Mucosa of descending colon (tissue), 3 donors: ENCODE measurements at regions not wholly inside any gene's neighbourhood (a gene's known extent, or its start where the extent isn't known, plus 50 kb on each side); places are given as distances from the start of the nearest gene placed in this dataset.

Experiments used
- ATAC-seq: fragments of 200-7000 bp; cut with Tn5 transposase; one replicate; pipeline ENCODE4 v1.9.1; 2020; ENCODE audit warnings: mild to moderate bottlenecking, moderate library complexity
- DNase-seq, 3 donors: peaks; one replicate each; pipeline ENCODE4 v3.0.0-alpha.2; 2020
- H3K36me3 ChIP-seq: fragments of 200-600 bp; one replicate; pipeline ENCODE4 v1.8.0; 2021; ENCODE audit warnings: low read depth, mild to moderate bottlenecking
- H3K4me1 ChIP-seq: fragments of 200-600 bp; one replicate; pipeline ENCODE4 v1.8.0; 2021; ENCODE audit warnings: low read depth, mild to moderate bottlenecking
- H3K4me3 ChIP-seq: fragments of 200-600 bp; one replicate; pipeline ENCODE4 v1.8.0; 2021; ENCODE audit warnings: mild to moderate bottlenecking
- H3K9me3 ChIP-seq: fragments of 200-600 bp; one replicate; pipeline ENCODE4 v1.8.0; 2021; ENCODE audit warnings: mild to moderate bottlenecking
- CTCF ChIP-seq: fragments of 200-600 bp; IDR thresholded peaks from one replicate; pipeline ENCODE4 v1.8.0; 2022; ENCODE audit warnings: antibody characterized with exemption, mild to moderate bottlenecking
- intact Hi-C, 2 donors: fragments of 100-400 bp; cut with DNase I in 1 of 2; cut with micrococcal nuclease in 1 of 2; formaldehyde crosslinking; loops; one replicate each; pipeline versions ENCODE4 v1.11.0 to v1.11.1; 2022; cut with DNase I, micrococcal nuclease
- donor health status: DM: no; HTN: no; CAD: no; lungs with moderate emphysema.
- donor health status: DM: no; HTN: no; CAD: no.
- donor health status: DM: no; HTN: yes; CAD: no.

- Histone ChIP-seq H3K4me3 (no peak overlapping the region), H3K36me3 (no peaks in the 10 kb centered on the region), H3K4me1 (no peaks in the 10 kb centered on the region), H3K9me3 (no peaks in the 10 kb centered on the region)
- TF ChIP-seq CTCF = no peak
- ATAC-seq (no peak), DNase-seq (no peak)
- intact Hi-C loops = no loop called here
These were observed 78.5 kb upstream of the CTNNA2 start for GRCh38 chr2:79434362-79434761.

- H3K4me1 ChIP-seq = no peaks in the 10 kb centered on the region
These were observed 80.1 kb upstream of the CTNNA2 start for GRCh38 chr2:79432731-79433146.

GRCh38 chr2:79428745-79429144 is 84.1 kb upstream of the CTNNA2 start:
- Histone ChIP-seq H3K9me3 (no peaks in the 10 kb centered on the region), H3K4me1 (no peaks in the 10 kb centered on the region), H3K36me3 (no peaks in the 10 kb centered on the region), H3K4me3 (no peak overlapping the region)
- ATAC-seq (no peak), DNase-seq (no peak)
- intact Hi-C loops = no loop called here
- TF ChIP-seq CTCF = no peak

More at GRCh38 chr2:79432731-79433146, 80.1 kb upstream of the CTNNA2 start:
- intact Hi-C loops = no loop called here
- Histone ChIP-seq H3K9me3 (no peaks in the 10 kb centered on the region), H3K36me3 (no peaks in the 10 kb centered on the region), H3K4me3 (no peak overlapping the region)
- no peak for TF ChIP-seq CTCF
- no peak for ATAC-seq
- DNase-seq = no peak

- H3K36me3 ChIP-seq = no peaks in the 10 kb centered on the region
- H3K9me3 ChIP-seq = no peaks in the 10 kb centered on the region
- no peak for DNase-seq
- H3K4me3 ChIP-seq = no peak overlapping the region
- TF ChIP-seq CTCF = no peak
- H3K4me1 ChIP-seq = no peaks in the 10 kb centered on the region
- intact Hi-C loops = no loop called here
- ATAC-seq = no peak
These were observed 98.2 kb upstream of the CTNNA2 start for GRCh38 chr2:79414690-79415089.

GRCh38 chr2:79394485-79394859 is 118.4 kb upstream of the CTNNA2 start:
- H3K36me3 ChIP-seq = no peaks in the 10 kb centered on the region
- no peaks in the 10 kb centered on the region for H3K9me3 ChIP-seq
- no peaks in the 10 kb centered on the region for H3K4me1 ChIP-seq
- H3K4me3 ChIP-seq = no peak overlapping the region
- intact Hi-C loops = no loop called here
- ATAC-seq (no peak), DNase-seq (no peak)
- no peak for TF ChIP-seq CTCF

GRCh38 chr2:79393806-79394484 is 118.9 kb upstream of the CTNNA2 start:
- no peaks in the 10 kb centered on the region for H3K4me1 ChIP-seq
- H3K9me3 ChIP-seq = no peaks in the 10 kb centered on the region
- H3K4me3 ChIP-seq = no peak overlapping the region
- intact Hi-C loops = no loop called here
- DNase-seq (no peak), ATAC-seq (no peak)
- no peaks in the 10 kb centered on the region for H3K36me3 ChIP-seq
- TF ChIP-seq CTCF = no peak
